K562 (cell line): ENCODE measurements at regions not wholly inside any gene's neighbourhood (a gene's known extent, or its start where the extent isn't known, plus 50 kb on each side); places are given as distances from the start of the nearest gene placed in this dataset.

Source experiments
- ATAC-seq: fragments of 200-7000 bp; cut with Tn5 transposase; 3 replicates; pipeline ENCODE4 v1.9.1; 2020; ENCODE audit warnings: moderate library complexity
- BruUV-seq: library from RNA; stranded (reverse); fragments of 400-500 nt; replicated peaks from 2 replicates; lab custom pipeline; 2021; lab: Mats Ljungman, UMichigan
- CTCF ChIA-PET: fragments of 300-600 bp; formaldehyde crosslinking; extraction: SDS; loops from one replicate; lab custom pipeline; 2021; ENCODE audit warnings: low intra/inter-chr PET ratio; lab: Yijun Ruan, JAX
- POLR2A ChIA-PET: fragments of 300-600, 350-650 bp; sonication (Branson Sonifier 250); formaldehyde crosslinking; extraction: SDS; loops from one replicate; lab custom pipeline; 2021; ENCODE audit warnings: antibody characterized with exemption, inconsistent platforms; lab: Yijun Ruan, JAX
- DNase-seq, 4 experiments: peaks; one replicate each; pipeline versions ENCODE4 v3.0.0 to v3.0.0-alpha.2; 2011 to 2018; ENCODE audit warnings: low spot score in 3 of 4, mixed read lengths in 3 of 4; ENCODE audit errors: extremely low read depth in 1 of 4
- FAIRE-seq: peaks from 2 replicates; lab custom pipeline; 2011; peaks lifted over from hg19 to GRCh38; lab: Jason Lieb, UNC
- H2AFZ ChIP-seq: 2 replicates; pipeline ENCODE4 v1.6.0; 2011; ENCODE audit warnings: low read depth, low read length, control low read depth, inconsistent platforms
- H3K27ac ChIP-seq: fragments of 200-600 bp; 3 replicates; pipeline ENCODE4 v1.8.0; 2011; ENCODE audit warnings: low read depth, mild to moderate bottlenecking, control low read depth, inconsistent platforms, low read length, moderate library complexity, mixed read lengths; ENCODE audit errors: extremely low read depth
- H3K27me3 ChIP-seq, 2 experiments: fragments of 300-600 bp in 1 of 2; 2 replicates in 1 of 2; 3 replicates in 1 of 2; pipeline versions ENCODE4 v1.6.0 to v1.8.0; 2011; ENCODE audit warnings: inconsistent platforms in 2 of 2, low read length in 2 of 2, mild to moderate bottlenecking in 1 of 2, mixed read lengths in 1 of 2, moderate library complexity in 1 of 2; ENCODE audit not compliant: control insufficient read depth in 2 of 2, insufficient read depth in 2 of 2
- H3K36me3 ChIP-seq: fragments of 300-600 bp; 3 replicates; pipeline ENCODE4 v1.8.0; 2011; ENCODE audit warnings: mild to moderate bottlenecking, low read length, inconsistent platforms; ENCODE audit not compliant: control insufficient read depth, insufficient read depth
- H3K4me1 ChIP-seq, 2 experiments: fragments of 200-600 bp in 1 of 2; replicated peaks in 1 of 2; 2 replicates in 1 of 2; 3 replicates in 1 of 2; pipeline versions ENCODE4 v1.5.1 to v1.8.0; 2011; ENCODE audit warnings: inconsistent platforms in 2 of 2, low read length in 2 of 2, mild to moderate bottlenecking in 1 of 2, mixed read lengths in 1 of 2, moderate library complexity in 1 of 2; ENCODE audit not compliant: control insufficient read depth in 2 of 2, insufficient read depth in 2 of 2
- H3K4me2 ChIP-seq: 2 replicates; pipeline ENCODE4 v1.6.1; 2011; ENCODE audit warnings: low read length, control low read depth, inconsistent platforms, mixed read lengths; ENCODE audit not compliant: insufficient read depth
- H3K4me3 ChIP-seq: fragments of 200-600 bp; sonication (generic), shearing (Covaris generic); 2 replicates; pipeline ENCODE4 v1.5.1; 2016; ENCODE audit warnings: control low read depth, inconsistent platforms
- H3K79me2 ChIP-seq: fragments of 200-600 bp; 3 replicates; pipeline ENCODE4 v1.8.0; 2011; ENCODE audit warnings: low read length, inconsistent platforms; ENCODE audit not compliant: control insufficient read depth, insufficient read depth
- H3K9ac ChIP-seq, 2 experiments: 2 replicates each; pipeline versions ENCODE4 v1.6.0 to v1.6.1; 2011; ENCODE audit warnings: low read depth in 2 of 2, low read length in 2 of 2, control low read depth in 1 of 2, inconsistent platforms in 1 of 2, mild to moderate bottlenecking in 1 of 2, mixed read lengths in 1 of 2; ENCODE audit not compliant: insufficient read depth in 1 of 2
- H3K9me1 ChIP-seq: one replicate; pipeline ENCODE4 v1.6.0; 2011; ENCODE audit warnings: inconsistent platforms, mild to moderate bottlenecking, low read length, moderate library complexity; ENCODE audit not compliant: control insufficient read depth, insufficient read depth
- H3K9me3 ChIP-seq: replicated peaks from 2 replicates; pipeline ENCODE4 v1.5.1; 2011; ENCODE audit warnings: low read depth, low read length, inconsistent platforms; ENCODE audit not compliant: control insufficient read depth, insufficient read depth
- H4K20me1 ChIP-seq: replicated peaks from 2 replicates; pipeline ENCODE4 v1.6.1; 2011; ENCODE audit warnings: low read length, inconsistent platforms, mixed read lengths; ENCODE audit not compliant: control insufficient read depth, insufficient read depth
- FOXK2 ChIP-seq, 2 experiments: fragments of 450-650 bp; IDR thresholded peaks in 1 of 2; conservative IDR thresholded peaks in 1 of 2; 2 replicates each; pipeline ENCODE4 v1.6.1; 2016; ENCODE audit warnings: low read depth in 2 of 2, mild to moderate bottlenecking in 1 of 2
- HEY1 ChIP-seq: fragments of 250-450 bp; sonication (Bioruptor Pico); IDR thresholded peaks from 2 replicates; pipeline ENCODE4 v1.5.0; 2020; ENCODE audit warnings: mild to moderate bottlenecking, moderate library complexity, borderline replicate concordance
- LCOR ChIP-seq: sonication (generic); formaldehyde crosslinking; IDR thresholded peaks from 2 replicates; pipeline ENCODE4 v1.8.0; 2022; ENCODE audit warnings: mild to moderate bottlenecking, missing genetic modification reagents
- NCOA4 ChIP-seq: fragments of 450-650 bp; IDR thresholded peaks from 2 replicates; pipeline ENCODE4 v1.6.1; 2018; ENCODE audit warnings: mild to moderate bottlenecking; ENCODE audit not compliant: partially characterized antibody
- NCOA6 ChIP-seq: fragments of 450-650 bp; IDR thresholded peaks from 2 replicates; pipeline ENCODE4 v1.6.1; 2017; ENCODE audit warnings: mild to moderate bottlenecking
- POLR2A ChIP-seq: fragments of 450-650 bp; conservative IDR thresholded peaks from 2 replicates; pipeline ENCODE4 v1.6.1; 2016
- SP1 ChIP-seq: sonication (generic); formaldehyde crosslinking; IDR thresholded peaks from 2 replicates; pipeline ENCODE4 v1.8.1; 2022; ENCODE audit warnings: mild to moderate bottlenecking, missing genetic modification reagents
- THRB ChIP-seq: fragments of 450-650 bp; formaldehyde crosslinking; conservative IDR thresholded peaks from 2 replicates; pipeline ENCODE4 v1.4.0; 2022; ENCODE audit warnings: mild to moderate bottlenecking, missing genetic modification characterization
- ZNF77 ChIP-seq: fragments of 250-450 bp; sonication (Bioruptor Pico); IDR thresholded peaks from 2 replicates; pipeline ENCODE4 v1.5.0; 2020
- WGBS: fragments of 100-300 bp; shearing (Covaris generic); methylation state at CpG from one replicate; pipeline ENCODE4 v1.1.6; 2016; ENCODE audit warnings: low coverage, mixed read lengths; ENCODE audit not compliant: insufficient coverage; ENCODE audit errors: missing lambda C conversion rate; 5-methylcytosine and 5-hydroxymethylcytosine counted together
- in situ Hi-C: fragments of 300-500 bp; cut with MboI; formaldehyde crosslinking; loops from 4 replicates; pipeline ENCODE4 v1.15.0; 2018; ENCODE audit warnings: inconsistent platforms, mixed read lengths
- intact Hi-C: fragments of 100-400 bp; cut with micrococcal nuclease; formaldehyde crosslinking; loops from 2 replicates; pipeline ENCODE4 v1.14.2; 2022

DNA sequence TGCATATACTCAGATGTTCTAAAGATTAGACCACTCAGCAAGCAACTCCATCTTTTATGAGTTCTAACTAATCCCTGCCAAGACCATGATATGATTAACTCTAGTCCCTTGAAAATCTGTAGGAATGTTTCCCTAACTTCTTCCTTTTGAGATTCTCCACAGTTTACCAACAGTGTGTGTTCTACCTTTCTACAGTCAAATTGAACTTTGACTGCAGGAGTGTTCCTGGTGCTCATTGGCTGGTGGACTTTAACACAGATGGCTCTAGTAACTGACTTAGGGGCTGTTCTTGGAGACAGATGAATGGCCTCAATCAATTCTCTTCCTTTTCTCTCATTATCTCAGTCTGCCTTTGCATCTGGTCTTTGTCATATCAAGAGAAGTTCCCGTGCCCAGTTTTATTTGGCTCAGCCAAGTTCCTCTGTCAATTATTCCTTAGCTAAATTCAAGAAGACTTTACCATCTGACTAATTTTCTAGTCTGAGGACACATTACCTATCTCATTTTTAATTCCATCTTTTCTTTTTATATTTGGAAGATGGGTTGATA lies 643.9 kb upstream of the CAMK1G start:
- Histone ChIP-seq H3K9me3 (no peaks in the 10 kb centered on the region; the same call in 1 of the 2 replicates), H3K79me2 (no peaks in the 10 kb centered on the region), H3K4me1 (no peaks in the 10 kb centered on the region), H3K27ac (no peak overlapping the region), H3K9me1 (no peaks in the 10 kb centered on the region), H3K9ac (no peak overlapping the region), H3K27me3 (no peaks in the 10 kb centered on the region), H3K4me3 (no peak overlapping the region), H3K36me3 (no peaks in the 10 kb centered on the region), H3K4me2 (no peak overlapping the region), H4K20me1 (no peaks in the 10 kb centered on the region), H2AFZ (no peak overlapping the region)
- no peak for TF ChIP-seq NCOA4
- no peak for TF ChIP-seq HEY1 (CRISPR knock-in tag)
- no peak for TF ChIP-seq ZNF77 (CRISPR knock-in tag)
- TF ChIP-seq FOXK2 (conservative IDR thresholded peaks at IDR 0.05 in 1 of 2, IDR thresholded peaks at IDR 0.05 in 1 of 2; ENCODE audit: low read depth in 2 of 2), result no peak
- no peak for TF ChIP-seq NCOA6
- TF ChIP-seq LCOR, result no peak
- TF ChIP-seq SP1 (CRISPR knock-in tag), result no peak
- TF ChIP-seq POLR2A, result no peak
- TF ChIP-seq THRB (CRISPR knock-in tag), result no peak
- ChIA-PET CTCF (no interaction called here), POLR2A (no interaction called here)
- in situ Hi-C loops (no loop called here), intact Hi-C loops (no loop called here)
- FAIRE-seq (no peak), DNase-seq (no peak), ATAC-seq (no peak)
- no TSS peak for BruUV-seq
- 0% methylated on average over 1 of the region's 1 CpG for WGBS
